HG03135 (cell line): ENCODE measurements at regions not wholly inside any gene's neighbourhood (a gene's known extent, or its start where the extent isn't known, plus 50 kb on each side); places are given as distances from the start of the nearest gene placed in this dataset.
"Not testable (repeated sequence)": the region's sequence is repeated elsewhere in the genome, so short reads cannot be mapped to it uniquely, and the experiment has no call there.

Source experiments
- ATAC-seq: cut with Tn5 transposase; IDR thresholded peaks from one replicate; pipeline ENCODE4 v1.9.1; 2021; ENCODE audit warnings: mild to moderate bottlenecking, moderate library complexity; ENCODE audit not compliant: unreplicated experiment

DNA sequence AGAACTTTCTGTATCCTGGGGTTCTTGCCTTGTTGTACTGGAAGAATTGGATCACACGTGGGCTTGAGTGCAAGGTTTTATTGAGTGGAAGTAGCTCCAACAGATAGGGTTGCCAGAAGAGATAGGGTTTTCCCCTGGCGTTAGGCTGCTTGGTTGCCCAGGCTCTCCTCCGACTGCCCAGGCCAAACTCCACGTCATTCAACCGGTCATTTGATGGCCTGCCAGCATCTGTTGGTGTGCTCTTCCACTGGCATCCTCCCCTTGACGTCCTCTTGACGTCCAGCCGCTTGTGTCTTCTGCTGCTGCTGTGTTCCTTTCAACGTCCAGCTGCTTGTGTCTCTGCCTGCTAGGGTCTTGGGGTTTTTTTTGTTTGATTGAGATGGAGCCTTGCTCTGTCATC lies 111.2 kb upstream of the XIST start:
- no peak for ATAC-seq

DNA sequence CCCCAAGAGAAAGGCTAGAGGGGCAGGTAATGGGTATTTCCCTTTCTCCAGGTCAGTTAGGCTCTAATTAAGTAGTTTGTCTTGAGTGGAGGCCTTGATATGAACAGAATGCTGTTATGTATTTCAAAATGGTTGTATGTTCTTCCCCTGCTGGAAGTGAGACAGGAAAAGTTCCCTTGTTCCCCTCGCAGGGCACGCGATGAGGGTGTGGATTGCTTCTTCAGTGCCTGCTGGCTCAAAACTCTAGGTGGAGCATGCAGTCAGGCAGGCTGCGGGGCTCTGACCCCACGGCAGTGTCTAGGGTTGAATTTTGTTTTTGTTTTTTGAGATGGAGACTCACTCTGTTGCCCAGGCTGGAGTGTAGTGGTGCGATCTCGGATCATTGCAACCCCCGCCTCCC lies 110.4 kb upstream of the XIST start:
- no peak for ATAC-seq

DNA sequence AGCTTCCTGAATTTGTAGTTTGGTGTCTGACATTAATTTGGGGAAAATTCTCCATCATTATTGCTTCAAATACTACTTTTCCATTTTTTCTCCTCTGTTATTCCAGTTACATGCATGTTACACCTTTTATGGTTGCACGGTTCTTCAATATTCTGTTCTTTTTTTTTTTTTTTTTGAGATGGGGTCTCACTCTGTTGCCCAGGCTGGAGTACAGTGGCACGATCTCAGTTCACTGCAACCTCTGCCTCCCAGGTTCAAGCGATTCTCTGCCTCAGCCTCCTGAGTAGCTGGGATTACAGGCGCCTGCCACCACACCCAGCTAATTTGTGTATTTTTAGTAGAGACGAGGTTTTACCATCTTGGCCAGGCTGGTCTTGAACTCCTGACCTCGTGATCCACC lies 109.4 kb upstream of the XIST start:
- not testable (repeated sequence) for ATAC-seq

DNA sequence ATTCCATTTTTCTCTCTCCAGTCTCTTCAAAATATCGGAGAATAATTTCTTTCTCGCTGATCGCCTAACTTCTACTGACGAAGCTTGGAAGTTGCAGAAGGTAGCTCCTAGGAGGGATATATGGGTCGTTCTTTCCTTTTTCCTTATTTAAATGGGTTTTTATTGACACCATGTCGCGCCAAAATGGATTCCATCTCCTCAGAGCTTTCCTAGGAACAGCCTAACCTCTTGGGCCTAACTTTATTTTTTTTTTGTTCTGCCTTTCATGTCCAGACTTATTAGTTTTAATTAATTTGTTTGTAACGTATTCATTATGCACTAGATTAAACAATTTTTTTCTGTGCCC lies 92.0 kb upstream of the XIST start:
- ATAC-seq = no peak

DNA sequence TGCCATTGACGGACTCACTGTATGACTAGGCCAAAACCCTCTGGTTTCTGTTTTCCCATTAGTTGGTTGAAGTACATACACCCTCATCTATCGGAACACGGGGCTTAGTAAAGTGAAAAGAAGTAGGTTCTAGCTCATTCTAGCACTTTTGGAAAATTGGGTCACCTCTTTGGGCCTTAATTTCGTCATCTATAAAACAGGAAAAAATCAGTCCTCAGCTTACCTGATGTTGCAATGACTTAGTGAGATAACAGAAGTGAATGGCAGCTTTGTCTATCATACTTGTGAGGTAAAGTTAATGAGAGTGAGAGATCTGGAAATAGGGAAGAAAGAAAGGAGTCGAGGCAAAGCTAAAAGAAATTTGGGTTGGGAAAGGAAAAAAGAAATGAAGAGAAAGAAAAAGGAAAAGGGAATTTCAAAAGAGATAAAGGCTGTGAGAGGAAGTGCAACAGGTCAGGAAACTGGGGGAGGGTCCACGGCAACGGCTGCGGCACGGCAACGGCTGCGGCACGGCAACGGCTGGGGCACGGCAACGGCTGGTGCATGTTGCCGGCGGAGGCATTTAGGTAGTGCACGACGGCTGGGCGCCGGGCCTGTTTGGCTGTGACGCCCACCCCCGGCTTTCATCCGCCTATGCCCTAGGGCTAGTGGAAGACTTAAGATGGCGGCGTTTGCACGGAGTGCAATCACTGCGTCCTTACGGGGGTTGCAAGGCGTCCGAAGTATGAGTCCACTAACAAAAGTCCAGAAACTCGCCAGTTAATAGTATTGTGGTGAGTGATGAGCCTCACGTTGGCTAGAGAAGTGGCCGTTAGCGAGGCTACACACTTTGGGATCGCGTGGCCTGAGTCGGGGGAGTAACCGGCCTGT lies 91.4 kb upstream of the XIST start:
- ATAC-seq = peak; percentile 99

DNA sequence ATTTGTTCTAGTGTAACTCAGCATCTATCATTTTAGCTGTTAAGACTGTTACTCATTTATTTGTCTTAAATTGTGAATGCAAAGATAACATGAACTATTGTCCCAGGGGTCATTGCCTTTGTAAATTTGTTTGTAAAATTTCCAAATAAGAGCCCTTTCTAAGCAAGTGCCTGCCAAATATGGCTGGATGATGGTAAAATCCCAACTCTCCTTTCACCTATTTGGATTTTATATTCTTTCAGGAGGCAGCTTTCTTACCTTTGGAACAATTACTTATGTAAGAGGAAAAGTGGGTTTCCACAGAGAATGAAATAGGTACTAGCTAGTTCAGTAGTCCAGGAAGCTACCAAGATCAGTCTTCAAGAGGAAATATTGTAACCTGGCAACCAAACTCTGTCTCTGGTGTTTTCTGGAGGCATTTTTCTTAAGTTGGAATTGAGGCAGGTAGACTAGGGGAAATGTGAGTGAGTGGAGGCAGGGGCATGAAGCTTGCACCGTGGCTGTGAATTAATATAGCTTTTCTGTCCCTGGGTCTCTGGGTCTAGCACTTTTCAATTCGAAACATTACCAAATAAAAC lies 88.5 kb upstream of the XIST start:
- ATAC-seq = no peak

DNA sequence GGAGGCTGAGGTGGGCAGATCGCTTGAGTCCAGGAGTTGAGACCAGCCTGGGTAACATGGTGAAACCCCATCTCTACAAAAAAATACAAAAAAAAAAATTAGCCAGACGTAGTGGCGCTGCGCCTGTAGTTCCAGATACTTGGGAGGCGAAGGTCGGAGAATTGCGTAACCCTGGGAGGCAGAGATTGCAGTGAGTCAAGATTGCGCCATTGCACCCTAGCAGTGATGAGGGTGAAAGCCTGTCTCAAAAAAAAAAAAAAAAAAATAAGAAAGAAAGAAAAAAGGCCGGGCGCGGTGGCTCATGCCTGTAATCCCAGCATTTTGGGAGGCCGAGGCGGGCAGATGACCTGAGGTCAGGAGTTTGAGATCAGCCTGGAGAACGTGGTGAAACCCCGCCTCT lies 85.3 kb upstream of the XIST start:
- not testable (repeated sequence) for ATAC-seq

DNA sequence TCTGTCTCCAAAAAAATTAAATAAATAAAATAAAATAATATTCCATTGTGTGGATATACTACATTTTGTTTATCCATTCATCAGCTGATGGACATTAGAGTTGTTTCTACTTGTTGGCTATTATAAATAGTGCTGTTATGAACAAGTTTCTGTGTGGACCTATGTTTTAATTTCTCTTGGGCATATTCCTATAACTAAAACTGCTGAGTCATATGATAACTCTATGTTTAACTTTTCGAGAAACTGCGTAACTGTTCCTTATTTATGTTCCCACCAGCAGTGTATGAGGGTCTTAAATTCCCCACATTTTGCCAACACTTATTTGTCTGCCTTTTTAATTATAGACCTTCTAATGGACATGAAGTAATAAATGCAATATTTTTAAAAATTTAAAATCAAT lies 80.0 kb upstream of the XIST start:
- no peak for ATAC-seq

DNA sequence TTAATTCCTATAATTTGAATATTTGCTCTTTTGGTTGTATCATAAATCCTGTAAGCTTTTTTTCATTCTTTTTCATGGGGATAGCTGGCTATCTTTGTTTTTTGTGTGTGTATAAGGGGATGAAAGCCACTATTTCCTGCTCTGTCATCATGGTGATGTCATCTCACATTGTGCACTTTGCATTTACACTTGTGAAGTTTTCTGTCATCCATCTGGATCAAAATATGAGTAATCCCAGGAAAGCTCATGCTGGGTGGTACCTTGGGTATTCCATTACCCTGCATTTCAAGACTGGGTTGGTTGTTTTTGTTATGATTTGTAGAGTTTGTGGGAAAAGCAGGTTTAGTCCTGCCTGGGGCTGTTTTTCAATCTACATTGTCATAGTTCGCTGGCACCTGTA lies 77.8 kb upstream of the XIST start:
- ATAC-seq = no peak

DNA sequence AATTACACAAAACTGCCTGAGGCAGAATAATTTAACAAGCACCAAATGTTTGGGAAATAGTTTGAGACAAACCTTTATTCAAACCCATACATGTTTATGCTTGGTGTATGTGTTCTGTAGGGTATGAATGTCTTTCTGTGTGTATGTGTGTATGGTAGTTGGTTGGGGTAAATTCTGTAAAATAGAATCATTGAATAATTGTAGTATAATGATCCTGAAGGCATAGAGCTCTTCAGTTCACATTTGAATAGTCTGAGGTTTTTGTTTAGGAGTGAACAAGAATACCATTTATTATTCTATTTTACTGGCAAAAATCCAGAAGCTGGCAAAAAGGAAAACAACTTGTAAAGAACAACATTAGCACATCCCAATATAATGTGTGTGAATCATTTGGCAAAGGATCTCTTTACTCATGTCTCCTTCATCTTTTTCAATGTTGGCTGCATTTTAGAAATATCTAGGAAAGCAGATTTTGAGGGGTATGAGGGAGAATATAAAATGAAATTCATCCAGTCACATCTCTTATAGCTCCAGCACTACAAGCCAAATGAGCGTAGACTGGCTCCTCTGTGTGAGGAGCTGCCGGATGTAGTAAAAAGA lies 70.4 kb upstream of the XIST start:
- ATAC-seq = no peak

DNA sequence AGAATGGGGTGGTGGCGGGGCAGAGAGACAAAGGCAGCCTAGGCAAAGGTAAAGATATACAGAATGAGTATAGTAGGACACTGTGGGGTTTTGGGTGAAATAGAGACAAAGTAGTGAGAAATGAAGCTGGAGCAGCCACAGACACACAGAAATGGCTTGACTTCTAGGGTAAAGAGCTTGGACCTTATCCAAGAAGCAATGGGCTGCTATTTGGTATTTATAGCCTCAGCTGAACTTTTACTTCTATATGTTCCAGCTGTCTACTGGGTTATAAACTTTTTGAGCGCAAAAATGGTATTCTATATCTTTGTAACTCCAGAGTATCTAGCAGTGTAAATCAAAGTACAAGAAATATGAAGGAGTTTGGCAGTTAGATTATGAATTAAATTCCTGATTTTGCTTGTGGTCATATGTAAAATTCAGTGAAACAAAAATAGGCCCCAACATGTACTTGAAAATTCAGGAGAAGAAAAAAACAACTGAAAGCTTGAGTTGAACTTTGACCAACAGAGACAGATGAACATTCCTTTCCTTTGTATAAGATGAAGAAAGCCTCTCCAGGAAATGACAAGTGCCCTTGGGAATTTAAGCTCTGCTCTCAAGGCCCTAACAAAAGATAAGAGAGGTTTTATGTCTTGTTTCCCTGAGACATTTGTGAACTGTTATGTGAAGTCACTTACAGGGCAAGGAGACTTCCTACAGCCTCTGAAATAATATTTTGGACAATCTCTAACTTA lies 64.6 kb upstream of the XIST start:
- no peak for ATAC-seq

DNA sequence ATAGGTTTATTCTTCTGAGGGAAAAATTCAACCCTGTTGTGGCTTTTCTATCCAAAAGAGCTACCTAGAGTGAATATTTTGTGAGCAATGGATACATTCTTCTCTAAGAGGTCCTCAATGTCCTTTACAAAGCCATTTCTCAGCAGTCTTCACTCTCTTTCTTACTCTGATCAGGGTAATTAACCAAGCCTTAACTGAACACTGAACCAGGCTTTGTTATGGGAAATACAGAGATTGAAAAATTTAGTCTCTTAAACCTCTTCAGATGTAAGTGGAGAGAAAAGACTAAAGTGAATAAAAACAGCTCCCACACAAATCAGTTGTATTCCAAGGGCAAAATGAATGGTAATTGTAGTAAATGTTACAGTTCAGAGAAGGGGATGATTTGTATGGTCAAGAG lies 64.0 kb upstream of the XIST start:
- no peak for ATAC-seq

DNA sequence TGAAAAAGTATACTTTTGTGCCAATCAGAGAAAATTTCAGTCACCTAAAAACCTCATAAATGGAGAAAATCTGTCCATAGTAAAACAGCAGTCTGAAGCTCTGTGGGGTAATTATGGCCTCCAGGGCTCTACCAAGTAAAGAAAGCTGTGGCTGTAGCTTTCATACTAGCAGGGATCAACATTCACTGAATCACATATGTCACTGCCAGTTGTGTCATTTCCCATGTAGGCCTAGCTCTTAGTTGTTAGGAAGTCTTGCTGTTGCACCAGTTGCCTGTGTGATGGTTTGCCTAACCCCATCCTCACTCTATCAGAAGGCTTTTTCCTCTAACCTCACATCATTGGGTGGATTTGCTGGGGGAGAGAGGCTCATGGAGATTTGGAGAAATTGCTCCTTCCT lies 62.3 kb upstream of the XIST start:
- not testable (repeated sequence) for ATAC-seq

DNA sequence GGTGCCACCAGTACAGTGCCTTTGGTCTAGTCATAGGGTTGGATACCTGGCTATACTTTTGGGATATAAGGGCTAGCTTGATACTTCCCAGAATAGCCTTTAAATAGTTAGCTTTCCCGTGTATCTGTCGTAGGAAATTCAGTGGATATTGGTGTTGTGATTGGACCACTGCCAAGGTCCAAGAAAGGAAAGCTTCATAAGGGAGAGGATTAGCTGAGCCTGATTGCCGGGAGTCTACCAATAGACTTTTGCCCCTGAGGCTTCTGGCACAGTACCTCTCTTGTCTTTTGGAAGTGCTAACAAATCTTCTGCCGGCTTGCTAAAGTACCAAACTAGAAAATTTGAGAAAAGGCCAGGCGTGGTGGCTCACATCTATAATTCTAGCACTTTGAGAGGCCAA lies 61.1 kb upstream of the XIST start:
- ATAC-seq = no peak

DNA sequence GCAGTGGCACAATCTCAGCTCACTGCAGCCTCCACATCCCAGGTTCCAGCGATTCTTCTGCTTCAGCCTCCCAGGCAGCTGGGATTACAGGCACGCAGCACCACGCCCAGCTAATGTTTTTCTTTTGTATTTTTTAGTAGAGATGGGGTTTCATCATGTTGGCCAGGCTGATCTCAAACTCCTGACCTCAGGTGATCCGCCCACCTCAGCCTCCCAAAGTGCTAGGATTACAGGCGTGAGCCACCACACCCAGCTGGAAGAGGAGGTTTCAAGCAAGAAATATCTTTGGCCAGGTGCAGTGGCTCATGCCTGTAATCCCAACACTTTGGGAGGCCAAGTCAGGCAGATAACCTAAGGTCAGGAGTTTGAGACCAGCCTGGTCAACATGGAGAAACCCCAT lies 59.4 kb upstream of the XIST start:
- not testable (repeated sequence) for ATAC-seq

DNA sequence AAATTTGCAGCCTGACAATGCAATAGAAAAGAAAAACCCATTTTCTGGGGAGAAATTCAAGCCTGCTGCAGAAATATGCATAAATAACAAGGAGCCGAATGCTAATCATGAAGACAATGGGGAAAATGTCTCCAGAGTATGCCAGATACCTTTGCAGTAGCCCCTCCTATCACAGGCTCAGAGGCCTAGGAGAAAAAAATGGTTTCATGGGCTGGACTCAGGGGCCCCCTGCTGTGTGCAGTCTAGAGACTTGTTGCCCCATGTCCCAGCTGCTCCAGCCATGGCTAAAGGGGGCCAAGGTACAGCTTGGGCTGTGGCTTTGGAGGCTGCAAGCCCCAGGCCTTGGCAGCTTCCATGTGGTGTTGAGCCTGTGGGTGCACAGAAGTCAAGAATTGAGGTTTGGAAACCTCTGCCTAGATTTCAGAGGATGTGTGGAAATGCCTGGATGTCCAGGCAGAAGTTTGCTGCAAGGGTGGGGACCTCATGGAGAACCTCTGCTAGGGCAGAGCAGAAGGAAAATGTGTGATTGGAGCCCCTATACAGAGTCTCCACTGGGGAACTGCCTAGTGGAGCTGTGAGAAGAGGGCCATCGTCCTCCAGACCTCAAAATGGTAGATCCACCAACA lies 53.3 kb upstream of the XIST start:
- ATAC-seq = not testable (repeated sequence)

DNA sequence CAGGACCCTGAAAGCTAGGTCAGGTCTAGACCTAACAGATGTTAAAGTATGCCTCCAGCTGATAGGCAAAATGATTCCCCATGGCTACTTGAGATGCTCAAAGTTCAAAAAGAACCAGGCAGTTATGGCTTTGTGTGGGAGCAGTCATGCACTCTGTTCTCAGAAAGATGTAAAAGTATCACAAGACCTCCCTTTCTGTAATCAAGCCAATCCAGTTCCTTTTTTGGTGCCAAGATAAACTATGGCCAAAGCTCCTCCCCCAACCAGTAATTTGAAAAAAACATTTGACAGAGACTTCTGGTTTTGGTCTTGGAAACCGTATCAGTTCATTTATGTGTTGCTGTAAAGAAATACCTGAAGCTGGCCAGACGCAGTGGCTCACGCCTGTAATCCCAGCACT lies 51.4 kb upstream of the XIST start:
- no peak for ATAC-seq
